ENCODE measurements at regions not wholly inside any gene's neighbourhood (a gene's known extent, or its start where the extent isn't known, plus 50 kb on each side); places are given as distances from the start of the nearest gene placed in this dataset.

DNA sequence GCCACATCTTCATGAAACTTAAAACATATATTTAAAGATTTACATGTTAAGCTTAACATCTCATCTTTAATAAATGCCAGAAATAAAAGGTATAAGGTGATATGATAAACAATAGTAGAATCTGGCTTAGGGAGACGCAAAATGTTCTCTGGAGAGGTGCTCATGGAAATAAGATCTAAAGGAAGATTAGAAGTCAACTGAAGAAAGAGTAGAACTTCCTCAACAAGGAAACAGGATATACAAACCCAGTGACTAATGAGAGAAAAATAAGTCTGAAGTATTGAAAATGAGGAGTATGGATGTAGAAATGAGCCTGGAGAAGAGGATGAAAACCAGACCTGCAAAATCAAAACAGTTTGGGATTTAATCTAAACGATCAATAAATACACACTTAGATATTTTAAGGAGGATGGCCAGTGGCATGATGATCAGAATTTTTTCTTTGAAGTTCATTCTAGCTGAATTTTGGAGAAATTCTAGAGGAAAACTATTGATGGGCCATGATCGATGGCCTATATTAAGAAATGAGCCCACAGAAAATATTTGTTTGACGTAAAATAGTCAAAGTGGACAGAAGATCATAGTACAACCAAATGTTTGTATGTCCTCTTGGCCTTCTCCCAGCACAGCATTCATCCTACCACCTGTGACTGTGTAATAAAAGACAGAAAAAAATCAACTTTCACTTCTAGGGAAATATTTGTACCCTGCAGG lies 387.9 kb upstream of the PTBP2 start:
- Histone ChIP-seq H2AK5ac (ENCODE audit: low read depth, low read length) (no peak overlapping the region), H3K4me3 (ENCODE audit: extremely low read depth in 1 of 4, insufficient read depth in 2 of 4, low read depth in 3 of 4, low read length in 4 of 4) (no peak overlapping the region), H3K79me2 (ENCODE audit: control insufficient read depth in 1 of 2, insufficient read depth in 2 of 2, low read length in 2 of 2) (no peaks in the 10 kb centered on the region), H3K9me3 (ENCODE audit: insufficient read depth in 2 of 2, low read depth in 1 of 2, low read length in 1 of 2) (no peaks in the 10 kb centered on the region), H3K4ac (replicated peaks; ENCODE audit: insufficient read length, low read depth, low read length) (no peak overlapping the region), H4K8ac (ENCODE audit: extremely low read depth, insufficient read depth, low read length) (no peak overlapping the region), H2BK15ac (ENCODE audit: low read length) (no peak overlapping the region), H3K23me2 (ENCODE audit: low read depth, low read length) (no peaks in the 10 kb centered on the region), H3K79me1 (ENCODE audit: low read depth, low read length) (no peaks in the 10 kb centered on the region), H3K14ac (ENCODE audit: insufficient read length) (no peak overlapping the region), H2BK12ac (ENCODE audit: low read depth, low read length) (no peak overlapping the region), H4K5ac (ENCODE audit: insufficient read length, low read depth, low read length) (no peak overlapping the region), H4K20me1 (replicated peaks in 1 of 2; ENCODE audit: control insufficient read depth in 1 of 2, insufficient read depth in 2 of 2, low read length in 2 of 2) (no peaks in the 10 kb centered on the region), H3K23ac (ENCODE audit: insufficient read length) (no peak overlapping the region), H2BK20ac (ENCODE audit: low read length) (no peak overlapping the region), H2AFZ (ENCODE audit: low read length) (no peak overlapping the region), H3K36me3 (ENCODE audit: control insufficient read depth in 2 of 4, insufficient read depth in 4 of 4, low read length in 3 of 4) (no peaks in the 10 kb centered on the region), H3K9ac (replicated peaks in 1 of 4; ENCODE audit: extremely low read depth in 1 of 4, low read depth in 3 of 4, low read length in 3 of 4) (no peak overlapping the region), H3K18ac (ENCODE audit: extremely low read depth, low read length) (no peak overlapping the region), H3K4me2 (ENCODE audit: insufficient read depth in 1 of 2, low read depth in 2 of 2, low read length in 2 of 2) (no peak overlapping the region), H2BK120ac (replicated peaks; ENCODE audit: low read depth, low read length) (no peak overlapping the region), H3K56ac (replicated peaks; ENCODE audit: insufficient read length, low read depth, low read length) (no peak overlapping the region), H3K4me1 (replicated peaks in 1 of 4; ENCODE audit: control insufficient read depth in 3 of 4, insufficient read depth in 4 of 4, low read length in 3 of 4) (no peaks in the 10 kb centered on the region), H4K91ac (replicated peaks; ENCODE audit: insufficient read length, low read length) (no peak overlapping the region), H2BK5ac (ENCODE audit: low read depth, low read length) (no peak overlapping the region), H3K27me3 (replicated peaks in 1 of 4; ENCODE audit: control insufficient read depth in 3 of 4, extremely low read depth in 1 of 4, insufficient read depth in 3 of 4, low read length in 3 of 4) (no peaks in the 10 kb centered on the region), H3K27ac (ENCODE audit: low read depth, low read length) (no peak overlapping the region)
- WGBS, 2 experiments (ENCODE audit: extremely low coverage in 1 of 2, insufficient coverage in 1 of 2, insufficient read length in 1 of 2, insufficient replicate concordance in 2 of 2, low coverage in 1 of 2, low lambda C conversion rate in 2 of 2, missing lambda C conversion rate in 1 of 2), result 84% methylated on average over 4 of the region's 4 CpGs; no CpG with 5 or more reads in 1 of the 2 experiments
- FAIRE-seq (no peak), DNase-seq (ENCODE audit: low read depth in 1 of 2, low spot score in 2 of 2) (no peak)
- ChIA-PET POLR2A (ENCODE audit: partially characterized antibody) (no interaction called here), CTCF (ENCODE audit: partially characterized antibody) (no interaction called here)
- TF ChIP-seq KDM4A (IDR thresholded peaks at IDR 0.05; ENCODE audit: low read depth, low read length, severe bottlenecking) (no peak), POLR2AphosphoS5 (IDR thresholded peaks at IDR 0.05; ENCODE audit: low read depth, low read length) (no peak), KDM5A (IDR thresholded peaks at IDR 0.05; ENCODE audit: low read length) (no peak), TBP (IDR thresholded peaks at IDR 0.05; ENCODE audit: low read depth, low read length) (no peak), ZNF274 (IDR thresholded peaks at IDR 0.05; ENCODE audit: borderline replicate concordance, extremely low read depth, low read length) (no peak), SAP30 (IDR thresholded peaks at IDR 0.05; ENCODE audit: insufficient read depth, insufficient replicate concordance, low read length) (no peak), POLR2A (IDR thresholded peaks at IDR 0.05; ENCODE audit: control extremely low read depth in 1 of 2, low read depth in 2 of 2, low read length in 2 of 2) (no peak), MAFK (IDR thresholded peaks at IDR 0.05; ENCODE audit: low read depth, low read length) (no peak), EP300 (IDR thresholded peaks at IDR 0.05; ENCODE audit: borderline replicate concordance in 1 of 2, low read depth in 2 of 2, low read length in 2 of 2) (no peak), CREB1 (IDR thresholded peaks at IDR 0.05) (no peak), BACH1 (IDR thresholded peaks at IDR 0.05; ENCODE audit: low read length) (no peak)
- TF ChIP-seq, protein P1, sequence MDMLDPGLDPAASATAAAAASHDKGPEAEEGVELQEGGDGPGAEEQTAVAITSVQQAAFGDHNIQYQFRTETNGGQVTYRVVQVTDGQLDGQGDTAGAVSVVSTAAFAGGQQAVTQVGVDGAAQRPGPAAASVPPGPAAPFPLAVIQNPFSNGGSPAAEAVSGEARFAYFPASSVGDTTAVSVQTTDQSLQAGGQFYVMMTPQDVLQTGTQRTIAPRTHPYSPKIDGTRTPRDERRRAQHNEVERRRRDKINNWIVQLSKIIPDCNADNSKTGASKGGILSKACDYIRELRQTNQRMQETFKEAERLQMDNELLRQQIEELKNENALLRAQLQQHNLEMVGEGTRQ (IDR thresholded peaks at IDR 0.05; ENCODE audit: low read length), result no peak
- TF ChIP-seq, protein P2, sequence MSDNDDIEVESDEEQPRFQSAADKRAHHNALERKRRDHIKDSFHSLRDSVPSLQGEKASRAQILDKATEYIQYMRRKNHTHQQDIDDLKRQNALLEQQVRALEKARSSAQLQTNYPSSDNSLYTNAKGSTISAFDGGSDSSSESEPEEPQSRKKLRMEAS (IDR thresholded peaks at IDR 0.05), result no peak

Data from H1 (cell line).